Esophagus muscularis mucosa (tissue), 3 donors: ENCODE measurements at regions not wholly inside any gene's neighbourhood (a gene's known extent, or its start where the extent isn't known, plus 50 kb on each side); places are given as distances from the start of the nearest gene placed in this dataset.
A peak's percentile ranks its signal among the peaks of the same experiment; 100 is the strongest.

ENCODE experiments used
- POLR2A ChIP-seq: fragments of 450-650 bp; IDR thresholded peaks from one replicate; pipeline ENCODE4 v1.6.1; 2017; ENCODE audit warnings: antibody characterized with exemption, moderate library complexity, mild to moderate bottlenecking, low read depth
- TF ChIP-seq, protein P1 (sequence below), 3 experiments: fragments of 200-600 bp in 2 of 3; fragments of 450-650 bp in 1 of 3; sonication (generic) in 2 of 3; IDR thresholded peaks; one replicate each; pipeline ENCODE4 v1.5.1; 2017 to 2019; ENCODE audit warnings: antibody characterized with exemption in 3 of 3, mild to moderate bottlenecking in 2 of 3, moderate library complexity in 1 of 3

DNA sequence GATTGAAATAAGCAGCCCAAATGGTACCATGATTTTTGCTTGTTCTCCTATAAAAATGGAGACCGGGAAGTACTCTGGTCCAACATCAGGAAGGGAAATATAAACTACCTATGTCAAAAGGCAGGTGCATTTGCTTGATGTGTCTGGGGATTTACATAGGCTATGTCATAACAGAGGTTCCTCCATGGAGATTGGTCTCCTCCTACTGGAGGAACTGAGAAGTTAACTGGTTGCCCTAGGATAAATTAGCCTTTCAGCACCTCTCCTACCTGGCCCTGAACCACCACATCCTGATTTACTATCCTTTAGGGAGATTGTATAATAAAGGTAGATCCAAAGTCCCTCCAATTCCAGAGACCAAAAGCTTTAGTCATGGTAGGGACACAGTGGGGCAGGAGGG lies 1109.3 kb upstream of the B3GALT2 start:
- TF ChIP-seq, protein P1, sequence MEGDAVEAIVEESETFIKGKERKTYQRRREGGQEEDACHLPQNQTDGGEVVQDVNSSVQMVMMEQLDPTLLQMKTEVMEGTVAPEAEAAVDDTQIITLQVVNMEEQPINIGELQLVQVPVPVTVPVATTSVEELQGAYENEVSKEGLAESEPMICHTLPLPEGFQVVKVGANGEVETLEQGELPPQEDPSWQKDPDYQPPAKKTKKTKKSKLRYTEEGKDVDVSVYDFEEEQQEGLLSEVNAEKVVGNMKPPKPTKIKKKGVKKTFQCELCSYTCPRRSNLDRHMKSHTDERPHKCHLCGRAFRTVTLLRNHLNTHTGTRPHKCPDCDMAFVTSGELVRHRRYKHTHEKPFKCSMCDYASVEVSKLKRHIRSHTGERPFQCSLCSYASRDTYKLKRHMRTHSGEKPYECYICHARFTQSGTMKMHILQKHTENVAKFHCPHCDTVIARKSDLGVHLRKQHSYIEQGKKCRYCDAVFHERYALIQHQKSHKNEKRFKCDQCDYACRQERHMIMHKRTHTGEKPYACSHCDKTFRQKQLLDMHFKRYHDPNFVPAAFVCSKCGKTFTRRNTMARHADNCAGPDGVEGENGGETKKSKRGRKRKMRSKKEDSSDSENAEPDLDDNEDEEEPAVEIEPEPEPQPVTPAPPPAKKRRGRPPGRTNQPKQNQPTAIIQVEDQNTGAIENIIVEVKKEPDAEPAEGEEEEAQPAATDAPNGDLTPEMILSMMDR (IDR thresholded peaks at IDR 0.05): peak; percentile 36 to 62 (median 52)
- TF ChIP-seq POLR2A: no peak
